H1 (cell line): ENCODE measurements at regions not wholly inside any gene's neighbourhood (a gene's known extent, or its start where the extent isn't known, plus 50 kb on each side); places are given as distances from the start of the nearest gene placed in this dataset.

ENCODE experiments used
- CTCF ChIA-PET: fragments of 300-600 bp; sonication (Branson Sonifier 250); formaldehyde crosslinking; loops from one replicate; lab custom pipeline; 2021; ENCODE audit not compliant: partially characterized antibody; lab: Charles Lee
- POLR2A ChIA-PET: fragments of 300-600 bp; sonication (Branson Sonifier 250); formaldehyde crosslinking; loops from one replicate; lab custom pipeline; 2021; ENCODE audit warnings: inconsistent platforms; ENCODE audit not compliant: partially characterized antibody; lab: Charles Lee
- DNase-seq, 2 experiments: peaks; one replicate each; pipeline versions ENCODE4 v3.0.0 to v3.0.0-alpha.2; 2010 to 2022; ENCODE audit warnings: low spot score in 2 of 2, low read depth in 1 of 2, mixed read lengths in 1 of 2
- FAIRE-seq: peaks from 2 replicates; lab custom pipeline; 2011; peaks lifted over from hg19 to GRCh38; lab: Jason Lieb, UNC
- H2AFZ ChIP-seq: 2 replicates; pipeline ENCODE4 v1.8.1; 2012; ENCODE audit warnings: low read length, inconsistent platforms
- H2AK5ac ChIP-seq: 2 replicates; pipeline ENCODE4 v1.6.1; 2013; ENCODE audit warnings: low read depth, low read length
- H2BK120ac ChIP-seq: replicated peaks from 2 replicates; pipeline ENCODE3; 2013; ENCODE audit warnings: low read depth, low read length, inconsistent platforms
- H2BK12ac ChIP-seq: 2 replicates; pipeline ENCODE4 v1.6.1; 2013; ENCODE audit warnings: low read depth, low read length
- H2BK15ac ChIP-seq: 2 replicates; pipeline ENCODE4 v1.6.1; 2013; ENCODE audit warnings: low read length
- H2BK20ac ChIP-seq: 2 replicates; pipeline ENCODE4 v1.6.1; 2013; ENCODE audit warnings: low read length
- H2BK5ac ChIP-seq: 2 replicates; pipeline ENCODE4 v1.6.1; 2013; ENCODE audit warnings: low read depth, low read length
- H3K14ac ChIP-seq: 2 replicates; pipeline ENCODE4 v1.6.1; 2013; ENCODE audit warnings: inconsistent platforms; ENCODE audit not compliant: insufficient read length
- H3K18ac ChIP-seq: 2 replicates; pipeline ENCODE4 v1.6.1; 2013; ENCODE audit warnings: low read length; ENCODE audit errors: extremely low read depth
- H3K23ac ChIP-seq: 2 replicates; pipeline ENCODE4 v1.6.1; 2013; ENCODE audit warnings: inconsistent platforms; ENCODE audit not compliant: insufficient read length
- H3K23me2 ChIP-seq: 2 replicates; pipeline ENCODE4 v1.6.1; 2013; ENCODE audit warnings: low read depth, low read length
- H3K27ac ChIP-seq: 2 replicates; pipeline ENCODE4 v1.6.1; 2011; ENCODE audit warnings: low read depth, low read length, inconsistent platforms
- H3K27me3 ChIP-seq, 4 experiments: replicated peaks in 1 of 4; 1 replicate in 1 of 4; 2 replicates in 3 of 4; pipeline versions ENCODE4 v1.6.1 to v1.8.1; 2011 to 2013; ENCODE audit warnings: low read length in 3 of 4, mild to moderate bottlenecking in 3 of 4, inconsistent platforms in 2 of 4, mixed read lengths in 2 of 4, moderate library complexity in 1 of 4; ENCODE audit not compliant: control insufficient read depth in 3 of 4, insufficient read depth in 3 of 4; ENCODE audit errors: extremely low read depth in 1 of 4
- H3K36me3 ChIP-seq, 4 experiments: 2 replicates each; pipeline versions ENCODE4 v1.6.1 to v1.8.1; 2011 to 2013; ENCODE audit warnings: mild to moderate bottlenecking in 4 of 4, low read length in 3 of 4, moderate library complexity in 2 of 4, control low read depth in 1 of 4, inconsistent platforms in 1 of 4; ENCODE audit not compliant: insufficient read depth in 4 of 4, control insufficient read depth in 2 of 4
- H3K4ac ChIP-seq: replicated peaks from 2 replicates; pipeline ENCODE3; 2013; ENCODE audit warnings: low read length, low read depth, mixed read lengths, inconsistent platforms; ENCODE audit not compliant: insufficient read length
- H3K4me1 ChIP-seq, 4 experiments: replicated peaks in 1 of 4; 1 replicate in 1 of 4; 2 replicates in 3 of 4; pipeline versions ENCODE4 v1.6.1 to v1.8.1; 2011 to 2013; ENCODE audit warnings: low read length in 3 of 4, inconsistent platforms in 2 of 4, mixed read lengths in 1 of 4; ENCODE audit not compliant: insufficient read depth in 4 of 4, control insufficient read depth in 3 of 4
- H3K4me2 ChIP-seq, 2 experiments: 2 replicates each; pipeline versions ENCODE4 v1.6.1 to v1.8.1; 2011 to 2013; ENCODE audit warnings: low read depth in 2 of 2, low read length in 2 of 2, control low read depth in 1 of 2, inconsistent platforms in 1 of 2, mild to moderate bottlenecking in 1 of 2; ENCODE audit not compliant: insufficient read depth in 1 of 2
- H3K4me3 ChIP-seq, 4 experiments: fragments of 200-600, 300-600 bp in 1 of 4; sonication (generic), shearing (Covaris generic), sonication (Bioruptor Twin) in 1 of 4; 2 replicates each; pipeline versions ENCODE4 v1.5.1 to v1.8.1; 2011 to 2016; ENCODE audit warnings: low read length in 4 of 4, low read depth in 3 of 4, control low read depth in 2 of 4, inconsistent platforms in 2 of 4, mild to moderate bottlenecking in 2 of 4, mixed read lengths in 1 of 4, moderate library complexity in 1 of 4; ENCODE audit not compliant: insufficient read depth in 2 of 4; ENCODE audit errors: extremely low read depth in 1 of 4
- H3K56ac ChIP-seq: replicated peaks from 2 replicates; pipeline ENCODE3; 2013; ENCODE audit warnings: low read depth, mild to moderate bottlenecking, mixed read lengths, low read length, inconsistent platforms; ENCODE audit not compliant: insufficient read length
- H3K79me1 ChIP-seq: 2 replicates; pipeline ENCODE4 v1.6.1; 2013; ENCODE audit warnings: low read depth, low read length, control low read depth
- H3K79me2 ChIP-seq, 2 experiments: 2 replicates each; pipeline versions ENCODE4 v1.6.1 to v1.8.1; 2012 to 2013; ENCODE audit warnings: low read length in 2 of 2, mild to moderate bottlenecking in 2 of 2, inconsistent platforms in 1 of 2; ENCODE audit not compliant: insufficient read depth in 2 of 2, control insufficient read depth in 1 of 2
- H3K9ac ChIP-seq, 4 experiments: replicated peaks in 1 of 4; 1 replicate in 1 of 4; 2 replicates in 3 of 4; pipeline versions ENCODE4 v1.6.1 to v1.8.1; 2011 to 2013; ENCODE audit warnings: low read depth in 3 of 4, low read length in 3 of 4, control low read depth in 2 of 4, mild to moderate bottlenecking in 2 of 4, moderate library complexity in 2 of 4, inconsistent platforms in 1 of 4; ENCODE audit errors: extremely low read depth in 1 of 4
- H3K9me3 ChIP-seq, 2 experiments: 2 replicates each; pipeline versions ENCODE4 v1.6.1 to v1.8.1; 2012 to 2013; ENCODE audit warnings: mild to moderate bottlenecking in 2 of 2, moderate library complexity in 2 of 2, control low read depth in 1 of 2, inconsistent platforms in 1 of 2, low read depth in 1 of 2, low read length in 1 of 2, mixed read lengths in 1 of 2; ENCODE audit not compliant: insufficient read depth in 2 of 2
- H4K20me1 ChIP-seq, 2 experiments: replicated peaks in 1 of 2; 2 replicates each; pipeline versions ENCODE3 to v1.8.1; 2011 to 2013; ENCODE audit warnings: inconsistent platforms in 2 of 2, low read length in 2 of 2, mild to moderate bottlenecking in 1 of 2; ENCODE audit not compliant: insufficient read depth in 2 of 2, control insufficient read depth in 1 of 2
- H4K5ac ChIP-seq: 2 replicates; pipeline ENCODE4 v1.6.1; 2013; ENCODE audit warnings: low read length, low read depth, mixed read lengths, inconsistent platforms; ENCODE audit not compliant: insufficient read length
- H4K8ac ChIP-seq: 2 replicates; pipeline ENCODE4 v1.8.0; 2013; ENCODE audit warnings: mild to moderate bottlenecking, moderate library complexity, low read length, inconsistent platforms; ENCODE audit not compliant: insufficient read depth; ENCODE audit errors: extremely low read depth
- H4K91ac ChIP-seq: replicated peaks from 2 replicates; pipeline ENCODE3; 2013; ENCODE audit warnings: low read length, mixed read lengths, inconsistent platforms; ENCODE audit not compliant: insufficient read length
- BACH1 ChIP-seq: IDR thresholded peaks from 2 replicates; pipeline ENCODE4 v1.6.1; 2012; ENCODE audit warnings: low read length, improper control_type of control experiment
- KDM1A ChIP-seq: fragments of 200-600, 300-600 bp; sonication (generic); IDR thresholded peaks from 2 replicates; pipeline ENCODE4 v1.7.1; 2016; ENCODE audit warnings: mild to moderate bottlenecking, low read length, borderline replicate concordance
- WGBS, 2 experiments: shearing (Covaris generic) in 1 of 2; methylation state at CpG; one replicate each; pipeline versions ENCODE4 v1.1.6 to v1.1.7; 2013 to 2015; ENCODE audit warnings: low lambda C conversion rate in 2 of 2, mixed read lengths in 2 of 2, inconsistent platforms in 1 of 2, low coverage in 1 of 2, missing lambda C conversion rate in 1 of 2; ENCODE audit not compliant: insufficient replicate concordance in 2 of 2, insufficient coverage in 1 of 2, insufficient read length in 1 of 2; ENCODE audit errors: extremely low coverage in 1 of 2, missing lambda C conversion rate in 1 of 2; 5-methylcytosine and 5-hydroxymethylcytosine counted together

DNA sequence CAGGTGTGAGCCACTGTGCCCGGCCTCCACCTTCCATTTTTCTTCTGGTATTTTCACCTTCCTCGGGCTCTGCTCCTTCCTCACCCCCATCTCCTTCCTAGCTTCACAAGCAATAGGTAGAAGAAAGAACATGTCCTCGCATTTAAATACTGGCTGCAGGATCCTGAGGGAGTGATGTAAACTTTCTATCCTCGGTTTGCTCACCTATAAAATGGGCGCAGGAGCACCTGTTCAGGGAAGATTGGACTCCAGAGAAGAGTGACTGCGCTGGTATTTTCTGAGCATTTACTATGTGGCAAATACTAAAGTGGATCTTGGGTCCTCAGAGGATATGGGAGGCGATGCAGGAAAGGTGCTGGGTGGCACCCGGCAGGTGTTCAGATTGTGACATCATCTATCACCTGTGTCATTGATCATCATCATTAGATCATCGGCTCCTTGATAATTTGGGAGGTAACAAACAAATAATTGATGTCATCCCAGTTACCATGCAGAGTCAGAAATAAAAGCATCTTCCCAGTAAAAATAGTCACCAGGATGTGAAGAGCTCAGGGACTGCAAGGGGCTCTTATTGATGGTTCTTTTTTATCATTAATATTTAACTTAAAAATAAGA lies 72.8 kb downstream of the FOXL1 start:
- no peaks in the 10 kb centered on the region for H3K4me1 ChIP-seq
- no peak overlapping the region for H2BK120ac ChIP-seq
- no peak overlapping the region for H3K56ac ChIP-seq
- H2AFZ ChIP-seq = no peak overlapping the region
- no peak overlapping the region for H3K9ac ChIP-seq
- no peak for DNase-seq
- no peaks in the 10 kb centered on the region for H4K20me1 ChIP-seq
- CTCF ChIA-PET = no interaction called here
- H3K27me3 ChIP-seq = no peaks in the 10 kb centered on the region
- H3K27ac ChIP-seq = no peak overlapping the region
- H4K8ac ChIP-seq = no peak overlapping the region
- H3K4ac ChIP-seq = no peak overlapping the region
- H2BK15ac ChIP-seq = no peak overlapping the region
- no peaks in the 10 kb centered on the region for H3K36me3 ChIP-seq
- H3K23me2 ChIP-seq = no peaks in the 10 kb centered on the region
- no peak overlapping the region for H4K91ac ChIP-seq
- no peak overlapping the region for H2BK20ac ChIP-seq
- no peaks in the 10 kb centered on the region for H3K79me2 ChIP-seq
- no peak overlapping the region for H2BK12ac ChIP-seq
- POLR2A ChIA-PET = no interaction called here
- H2BK5ac ChIP-seq = no peak overlapping the region
- H4K5ac ChIP-seq = no peak overlapping the region
- H3K23ac ChIP-seq = no peak overlapping the region
- H3K4me3 ChIP-seq = no peak overlapping the region
- FAIRE-seq = no peak
- WGBS, 2 experiments = 88% methylated on average over 9 of the region's 9 CpGs; no CpG with 5 or more reads in 1 of the 2 experiments
- TF ChIP-seq KDM1A (peak; percentile 71; the same call in 1 of the 2 replicates), BACH1 (no peak)
- H3K18ac ChIP-seq = no peak overlapping the region
- no peaks in the 10 kb centered on the region for H3K79me1 ChIP-seq
- H2AK5ac ChIP-seq = no peak overlapping the region
- H3K14ac ChIP-seq = no peak overlapping the region
- H3K4me2 ChIP-seq = no peak overlapping the region
- H3K9me3 ChIP-seq = peaks cover 0 to 8% of the 10 kb centered on the region in 2 experiments; a peak in 1 of 4 replicates
